Fibroblast of mammary gland (primary cell): ENCODE measurements at regions not wholly inside any gene's neighbourhood (a gene's known extent, or its start where the extent isn't known, plus 50 kb on each side); places are given as distances from the start of the nearest gene placed in this dataset.

Experiments used
- DNase-seq: peaks from one replicate; pipeline ENCODE4 v3.0.0-alpha.2; 2010; ENCODE audit warnings: low read depth
- H3K4me3 ChIP-seq: 2 replicates; pipeline ENCODE4 v1.5.1; 2011; ENCODE audit warnings: low read depth, mild to moderate bottlenecking, low read length, moderate library complexity; ENCODE audit not compliant: control insufficient read depth
- TF ChIP-seq, protein P1 (sequence below): conservative IDR thresholded peaks from 2 replicates; pipeline ENCODE4 v1.5.1; 2011; ENCODE audit warnings: low read depth, low read length, inconsistent platforms; ENCODE audit not compliant: control insufficient read depth, insufficient read depth

DNA sequence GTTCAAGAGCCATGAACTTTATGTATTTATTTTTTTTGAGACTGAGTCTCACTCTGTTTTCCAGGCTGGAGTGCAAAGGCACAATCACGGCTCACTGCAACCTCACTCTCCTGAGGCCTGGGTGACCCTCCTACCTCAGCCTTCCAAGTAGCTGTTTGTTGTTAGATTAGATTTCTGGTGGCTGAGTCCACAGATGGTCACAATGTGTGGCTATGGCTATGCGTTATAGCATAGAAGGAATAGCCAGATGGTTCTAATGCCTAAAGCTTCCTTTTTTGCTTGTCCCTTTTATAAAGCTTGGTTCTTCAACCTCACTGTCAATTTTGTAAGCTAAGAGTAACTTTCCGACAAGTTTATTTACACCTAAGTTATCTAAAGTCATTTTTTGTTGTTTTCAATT is 62.3 kb upstream of the FMN2 start:
- peak; percentile 17 for DNase-seq
- TF ChIP-seq, protein P1, sequence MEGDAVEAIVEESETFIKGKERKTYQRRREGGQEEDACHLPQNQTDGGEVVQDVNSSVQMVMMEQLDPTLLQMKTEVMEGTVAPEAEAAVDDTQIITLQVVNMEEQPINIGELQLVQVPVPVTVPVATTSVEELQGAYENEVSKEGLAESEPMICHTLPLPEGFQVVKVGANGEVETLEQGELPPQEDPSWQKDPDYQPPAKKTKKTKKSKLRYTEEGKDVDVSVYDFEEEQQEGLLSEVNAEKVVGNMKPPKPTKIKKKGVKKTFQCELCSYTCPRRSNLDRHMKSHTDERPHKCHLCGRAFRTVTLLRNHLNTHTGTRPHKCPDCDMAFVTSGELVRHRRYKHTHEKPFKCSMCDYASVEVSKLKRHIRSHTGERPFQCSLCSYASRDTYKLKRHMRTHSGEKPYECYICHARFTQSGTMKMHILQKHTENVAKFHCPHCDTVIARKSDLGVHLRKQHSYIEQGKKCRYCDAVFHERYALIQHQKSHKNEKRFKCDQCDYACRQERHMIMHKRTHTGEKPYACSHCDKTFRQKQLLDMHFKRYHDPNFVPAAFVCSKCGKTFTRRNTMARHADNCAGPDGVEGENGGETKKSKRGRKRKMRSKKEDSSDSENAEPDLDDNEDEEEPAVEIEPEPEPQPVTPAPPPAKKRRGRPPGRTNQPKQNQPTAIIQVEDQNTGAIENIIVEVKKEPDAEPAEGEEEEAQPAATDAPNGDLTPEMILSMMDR = no peak
- no peak overlapping the region for H3K4me3 ChIP-seq

DNA sequence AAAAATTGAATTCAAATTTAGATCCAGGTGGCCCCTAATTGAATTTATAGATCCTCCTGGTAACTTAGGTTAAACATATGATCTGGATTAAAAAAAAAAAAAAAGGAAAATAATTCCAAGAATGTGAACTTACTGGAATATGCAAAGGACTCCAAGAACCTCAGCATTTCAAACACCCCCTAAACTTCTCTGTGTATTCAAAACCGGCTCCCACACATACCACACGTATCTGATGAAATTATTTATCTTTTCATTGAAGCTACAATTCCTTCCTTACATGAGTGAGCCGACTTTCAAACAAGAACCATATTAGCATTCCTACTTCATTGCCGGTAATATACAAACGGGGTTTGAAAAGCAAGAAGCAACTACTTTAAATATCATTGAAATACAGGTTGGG is 61.4 kb upstream of the FMN2 start:
- no peak for DNase-seq

DNA sequence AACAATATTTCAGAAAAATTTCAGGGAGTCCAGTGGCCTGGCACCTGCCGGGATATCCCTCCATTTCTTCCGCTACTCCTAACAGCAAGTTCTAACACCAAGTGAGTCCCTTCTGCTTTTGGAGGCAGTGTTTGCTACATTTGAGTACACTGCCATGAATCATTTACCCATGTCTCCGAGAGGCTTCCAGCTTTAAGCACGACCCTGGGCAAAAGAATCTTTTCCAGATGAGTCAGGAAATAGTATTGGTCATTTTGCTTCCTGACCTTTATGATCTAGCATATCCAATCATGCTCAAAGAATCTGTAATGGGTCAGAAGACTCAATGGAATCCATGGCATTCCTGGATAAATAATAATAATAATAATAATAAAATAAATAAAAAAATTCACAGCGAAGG is 60.7 kb upstream of the FMN2 start:
- H3K4me3 ChIP-seq = no peak overlapping the region
- TF ChIP-seq, protein P1 = no peak
- peak; percentile 95 for DNase-seq

More for the DNA sequence above, 61.4 kb upstream of the FMN2 start:
- TF ChIP-seq, protein P1 = no peak
- H3K4me3 ChIP-seq = no peak overlapping the region

DNA sequence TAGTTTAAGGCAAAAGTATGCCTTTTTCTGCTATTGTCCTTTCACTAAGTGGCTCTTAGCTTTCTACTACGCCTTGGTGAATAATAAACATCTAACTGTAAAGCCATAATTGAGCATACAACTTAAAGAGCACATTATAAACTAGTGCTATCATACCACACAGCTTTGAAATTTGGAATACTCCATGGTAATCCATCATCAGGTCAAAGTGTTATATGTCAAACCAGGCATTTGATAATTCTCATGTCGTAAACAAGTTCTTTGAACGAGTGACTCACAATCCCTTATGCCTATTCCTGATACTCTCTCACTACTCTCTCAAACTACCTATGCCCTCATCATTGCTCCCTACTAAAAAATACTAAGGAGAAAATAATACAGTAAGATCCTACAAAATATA is 60.3 kb upstream of the FMN2 start:
- H3K4me3 ChIP-seq = no peak overlapping the region
- DNase-seq = peak; percentile 68
- TF ChIP-seq, protein P1 = no peak

DNA sequence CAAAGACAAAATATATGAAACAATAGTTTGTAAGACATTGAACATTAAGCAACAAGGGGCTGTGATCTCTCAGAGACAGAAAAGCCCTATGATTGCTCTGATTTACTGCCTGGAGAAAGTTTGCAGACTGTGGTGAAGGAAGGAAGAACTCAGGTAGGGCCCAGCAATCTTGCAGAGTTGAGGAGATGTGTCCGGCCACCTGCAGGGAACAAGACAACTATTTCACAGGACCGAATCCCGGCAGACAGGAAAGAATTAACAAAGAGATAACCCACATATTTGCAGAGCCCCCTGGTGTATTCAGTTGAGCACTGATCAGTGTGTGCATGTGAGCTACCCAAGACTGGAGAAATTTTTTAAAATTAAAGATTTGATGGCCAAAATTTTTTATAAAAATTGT is 58.3 kb upstream of the FMN2 start:
- no peak overlapping the region for H3K4me3 ChIP-seq
- DNase-seq = no peak
- TF ChIP-seq, protein P1 = no peak

DNA sequence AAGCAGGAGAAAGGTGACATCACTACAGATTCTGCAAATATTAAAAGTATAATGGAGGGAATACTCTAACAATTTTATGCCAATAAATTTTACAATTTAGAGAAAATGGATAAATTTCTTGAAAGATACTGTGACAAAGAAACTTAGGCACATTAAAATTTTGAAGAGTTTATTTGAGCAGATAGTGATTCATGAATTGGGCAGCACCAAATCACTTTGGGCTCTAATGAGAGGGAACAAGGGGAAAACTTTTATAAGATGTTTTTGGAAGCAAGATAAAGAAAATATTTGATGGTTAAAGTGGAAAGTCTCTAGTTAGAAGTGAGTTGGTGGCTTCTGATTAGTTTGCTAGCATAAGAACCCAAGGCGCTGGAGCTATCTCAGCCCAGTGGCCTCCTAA is 55.2 kb upstream of the FMN2 start:
- TF ChIP-seq, protein P1 = no peak
- no peak for DNase-seq
- H3K4me3 ChIP-seq = no peak overlapping the region
